HG02678 (cell line): ENCODE measurements at regions not wholly inside any gene's neighbourhood (a gene's known extent, or its start where the extent isn't known, plus 50 kb on each side); places are given as distances from the start of the nearest gene placed in this dataset.

ENCODE experiments used
- ATAC-seq: cut with Tn5 transposase; IDR thresholded peaks from one replicate; pipeline ENCODE4 v1.9.1; 2021; ENCODE audit warnings: mild to moderate bottlenecking, moderate library complexity; ENCODE audit not compliant: unreplicated experiment

DNA sequence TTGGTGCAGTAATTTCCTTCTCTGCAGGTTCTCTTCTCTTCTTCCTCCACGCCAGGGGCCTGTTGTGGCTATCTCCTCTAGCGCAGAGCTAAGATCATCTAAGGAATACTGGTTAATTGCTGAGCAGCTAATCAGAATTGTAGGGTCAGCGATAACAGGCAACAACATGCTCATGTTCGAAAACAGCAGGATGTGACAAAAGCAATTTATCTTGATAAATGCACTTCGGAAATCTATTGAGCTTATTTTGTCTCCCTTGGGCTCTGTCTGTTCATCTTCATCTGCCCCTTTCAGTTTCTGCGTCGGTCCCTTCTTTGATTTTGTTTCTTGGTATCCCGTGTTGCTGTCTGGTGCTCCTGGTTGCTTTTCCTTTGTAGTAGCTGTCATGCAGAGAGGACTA is 67.3 kb upstream of the MAP3K7 start:
- no peak for ATAC-seq

DNA sequence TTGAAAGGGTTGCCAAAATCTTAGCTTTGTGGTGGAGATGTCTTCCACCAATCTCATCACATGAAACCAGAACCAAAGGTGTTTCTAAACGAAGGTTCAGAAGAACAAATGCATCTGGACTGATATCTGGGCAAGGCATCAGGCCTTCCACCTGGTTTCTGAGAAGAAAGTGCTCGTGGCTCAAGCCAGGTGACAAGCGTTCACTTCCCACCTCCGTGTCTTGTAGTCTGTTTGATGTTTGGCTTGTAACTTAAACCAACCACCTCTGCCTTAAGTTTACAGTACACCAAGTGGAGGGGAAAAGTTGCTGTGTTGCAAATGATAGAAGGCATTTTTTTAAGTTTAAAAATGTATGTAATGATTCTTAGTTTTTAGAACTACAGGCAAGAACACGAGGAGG is 66.9 kb upstream of the MAP3K7 start:
- no peak for ATAC-seq

DNA sequence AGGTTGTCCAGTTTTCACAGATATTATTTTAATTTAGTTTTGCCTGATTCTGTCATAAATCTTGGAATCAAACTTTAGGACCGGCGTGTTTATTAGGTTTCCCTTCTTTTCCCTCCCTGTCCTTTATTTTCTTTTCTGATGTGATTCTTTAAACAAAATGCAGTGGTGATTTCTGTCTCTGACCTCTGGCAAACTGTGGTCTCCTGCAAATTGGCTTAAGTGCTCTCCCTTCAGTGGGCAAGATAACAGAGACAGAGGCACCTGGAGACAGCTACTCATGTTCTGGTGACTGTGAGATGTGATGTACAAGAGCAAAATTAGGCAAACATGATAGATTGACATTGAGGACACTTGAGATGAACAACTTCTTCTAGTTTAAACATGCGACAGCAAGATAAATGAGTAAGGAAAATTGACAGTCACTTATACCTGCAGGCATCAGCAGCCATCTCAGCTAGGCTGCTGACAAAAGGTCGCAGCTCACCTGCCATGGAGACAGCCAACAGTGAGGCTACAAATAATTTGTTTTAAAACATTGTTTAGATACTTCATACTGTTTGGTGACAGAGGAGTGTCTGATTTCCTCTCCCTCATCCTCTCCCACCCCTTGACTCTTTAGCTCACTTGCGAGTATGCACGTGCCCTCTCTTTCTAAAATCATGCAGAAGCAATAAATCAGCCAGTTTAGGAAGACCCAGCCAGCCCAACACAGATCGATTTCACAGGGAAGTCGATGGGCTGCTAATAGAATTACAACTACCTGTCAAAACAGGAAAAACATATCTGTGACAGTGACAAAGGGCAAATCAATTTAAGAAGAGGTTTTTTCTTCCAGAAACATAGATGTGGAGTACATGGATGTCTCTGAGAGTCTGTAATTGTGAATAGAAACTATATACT is 63.4 kb upstream of the MAP3K7 start:
- no peak for ATAC-seq

DNA sequence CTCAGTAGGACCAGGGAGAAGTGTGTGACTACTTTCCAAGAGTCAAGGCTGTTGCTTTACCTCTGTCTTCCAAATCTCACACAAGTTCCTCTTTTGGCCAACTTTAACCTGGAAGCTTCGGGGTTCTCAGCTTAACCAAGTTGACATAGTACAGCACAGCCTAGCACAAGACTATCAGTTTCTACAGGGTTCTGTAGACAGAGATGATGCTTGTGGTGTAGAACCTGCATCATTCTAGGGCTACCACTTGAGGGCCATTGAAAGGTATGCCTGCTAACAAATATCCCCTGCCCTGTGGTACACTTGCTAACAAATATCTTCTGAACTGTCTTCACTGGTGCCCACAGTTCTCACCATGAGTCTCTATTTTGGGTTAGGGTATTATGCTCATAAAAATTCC is 62.0 kb upstream of the MAP3K7 start:
- ATAC-seq: no peak

DNA sequence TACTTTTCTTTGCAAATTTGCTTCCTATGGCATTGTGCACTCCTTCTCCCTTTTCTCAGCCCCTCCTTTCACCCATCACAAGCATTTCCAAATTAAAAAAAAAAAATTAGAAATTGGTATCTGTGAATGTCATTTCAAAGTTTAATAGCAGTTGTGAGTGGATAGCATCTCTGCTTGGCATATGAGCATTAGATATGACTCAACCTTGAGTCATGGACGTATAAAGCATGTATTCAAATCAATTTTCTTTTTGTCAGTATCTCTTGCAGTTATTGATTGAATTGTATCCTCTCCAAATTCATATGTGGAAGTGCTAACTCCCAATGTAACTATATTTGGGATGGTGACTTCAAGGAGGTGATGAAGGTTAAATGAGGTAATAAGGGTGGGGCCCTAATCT is 60.1 kb upstream of the MAP3K7 start:
- ATAC-seq: no peak

DNA sequence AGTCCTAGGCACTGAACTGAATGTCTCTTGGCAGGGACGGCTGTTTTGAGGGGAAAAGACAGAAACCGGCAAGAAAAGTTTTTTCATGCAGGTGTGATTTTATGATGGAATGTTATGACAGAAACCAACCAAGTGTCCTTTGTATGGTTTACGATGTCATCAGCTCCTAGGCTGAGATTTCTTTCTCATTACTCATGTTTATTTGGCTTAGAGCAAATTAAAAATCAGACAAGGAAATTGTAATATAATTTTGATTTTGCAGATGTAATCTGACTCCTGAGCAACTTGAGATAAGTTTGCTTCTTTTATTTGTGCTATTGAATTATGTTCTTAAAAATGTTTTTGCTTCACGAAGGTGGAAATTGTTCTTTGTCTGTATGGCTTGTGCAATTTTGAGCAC is 58.8 kb upstream of the MAP3K7 start:
- no peak for ATAC-seq

DNA sequence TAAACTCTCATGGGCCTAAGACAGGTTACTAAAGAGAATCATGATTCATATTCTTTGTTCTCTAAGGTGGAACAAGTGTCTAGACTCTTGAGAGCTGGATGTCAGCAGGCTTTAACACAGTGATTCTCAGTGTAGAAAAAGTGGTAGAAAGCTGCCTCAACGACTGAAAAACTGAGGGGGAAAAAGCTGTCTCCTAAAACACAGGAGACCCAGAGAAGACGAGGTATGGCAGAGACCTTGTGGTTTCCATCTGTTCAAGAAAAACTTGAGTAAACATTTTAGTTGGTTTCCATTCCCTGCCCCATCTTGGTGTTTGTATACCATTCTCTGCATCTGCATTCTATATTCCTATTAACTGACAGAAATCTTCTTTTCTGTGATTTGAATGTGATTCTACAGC is 57.6 kb upstream of the MAP3K7 start:
- no peak for ATAC-seq

DNA sequence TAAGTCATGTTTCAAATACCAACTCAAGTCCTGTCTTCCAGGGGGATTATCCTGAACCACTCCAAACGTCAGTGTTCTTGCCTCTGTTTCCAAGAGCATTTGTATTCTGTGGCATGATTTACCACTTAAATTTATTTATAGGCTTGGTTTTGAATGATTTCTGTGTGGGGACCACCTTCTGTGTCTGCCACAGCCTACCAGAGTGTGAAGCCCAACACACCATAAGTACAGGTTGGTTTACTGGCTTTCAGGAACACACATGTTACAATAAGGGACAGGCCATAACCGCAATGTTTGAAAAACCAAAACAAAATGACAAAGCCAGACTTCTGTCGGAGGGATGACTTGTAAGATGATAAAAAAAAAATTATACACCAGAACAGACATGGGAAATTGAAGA is 56.5 kb upstream of the MAP3K7 start:
- no peak for ATAC-seq

DNA sequence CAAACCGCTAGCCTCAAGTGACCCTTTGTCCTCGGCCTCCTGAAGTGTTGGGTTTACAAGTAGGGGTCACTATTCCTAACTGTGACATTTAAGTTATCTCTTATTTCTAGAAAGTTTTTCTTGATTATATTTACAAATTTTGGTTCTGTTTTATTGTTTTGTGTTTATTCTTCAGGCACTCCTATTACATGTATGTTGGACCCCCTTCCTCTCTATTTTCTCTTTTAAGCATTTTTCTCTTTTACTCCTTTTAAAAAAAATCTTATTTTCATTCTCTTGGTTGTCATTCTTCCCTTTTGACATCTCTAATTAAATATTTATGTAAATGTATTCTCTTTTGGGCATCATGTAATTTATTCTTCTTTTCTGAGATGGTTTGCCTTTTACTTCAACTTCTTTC is 50.4 kb upstream of the MAP3K7 start:
- ATAC-seq: no peak
